OCI-M2 (cell line): ENCODE measurements at regions not wholly inside any gene's neighbourhood (a gene's known extent, or its start where the extent isn't known, plus 50 kb on each side); places are given as distances from the start of the nearest gene placed in this dataset.
"Not testable (repeated sequence)": the region's sequence is repeated elsewhere in the genome, so short reads cannot be mapped to it uniquely, and the experiment has no call there.

Experiments
- DNase-seq: peaks from one replicate; lab custom pipeline; 2025; ENCODE audit not compliant: unreplicated experiment; lab: John Stamatoyannopoulos, UW

DNA sequence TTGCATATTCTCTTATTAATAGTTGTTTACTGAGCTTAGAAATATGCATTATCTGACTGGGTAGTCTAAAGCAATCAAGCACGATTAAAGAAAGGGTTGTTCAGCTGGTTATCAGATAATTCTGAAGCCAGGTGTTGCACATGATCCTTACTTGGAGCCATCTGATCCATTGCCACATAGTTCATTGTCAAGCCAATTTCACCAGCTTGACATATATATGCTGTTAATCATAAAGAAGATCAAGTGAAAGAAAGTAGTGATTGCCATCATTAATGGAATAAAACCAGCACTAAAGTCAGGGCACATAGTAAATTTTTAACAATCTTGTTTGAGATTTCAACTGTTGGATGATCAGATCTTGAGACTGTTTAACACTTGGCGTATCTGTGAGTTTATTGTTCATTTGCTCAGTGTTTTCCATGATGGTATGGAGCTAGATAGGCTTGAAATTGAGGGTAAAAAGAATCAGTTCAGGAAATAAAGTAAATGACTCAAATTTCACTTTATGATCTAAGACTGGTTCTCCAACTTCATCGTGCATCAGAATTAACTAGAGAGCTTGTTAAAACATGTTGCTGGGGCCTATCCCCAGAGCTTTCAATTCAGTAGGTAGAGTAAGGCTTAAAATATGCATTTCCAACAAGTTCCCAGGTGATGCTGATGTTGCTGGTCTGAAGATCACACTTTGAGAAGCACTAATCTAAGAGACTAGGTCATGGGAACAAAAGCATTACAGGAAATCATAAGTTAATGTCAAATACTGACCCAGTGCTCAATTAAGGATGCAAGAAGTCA, 539.6 kb downstream of the SATB2 start:
- DNase-seq: no peak

DNA sequence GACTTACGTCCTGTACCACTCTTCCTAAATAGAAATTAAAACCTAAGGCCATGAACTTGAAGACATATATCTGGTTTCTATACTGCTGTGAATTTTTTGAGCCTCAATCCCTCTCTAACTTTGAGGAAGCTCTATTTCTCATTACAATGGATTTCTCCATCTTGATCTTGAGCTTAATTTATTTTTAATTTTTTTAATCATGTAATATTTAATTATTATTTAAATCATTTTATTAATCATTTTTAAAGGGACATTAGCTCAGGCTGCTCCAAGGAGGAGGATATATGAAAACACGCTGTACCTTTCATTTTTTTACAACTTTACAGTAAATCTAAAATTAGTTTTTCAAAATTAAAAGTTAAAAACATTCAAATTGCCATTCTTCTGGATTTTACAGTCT, 540.5 kb downstream of the SATB2 start:
- no peak for DNase-seq

DNA sequence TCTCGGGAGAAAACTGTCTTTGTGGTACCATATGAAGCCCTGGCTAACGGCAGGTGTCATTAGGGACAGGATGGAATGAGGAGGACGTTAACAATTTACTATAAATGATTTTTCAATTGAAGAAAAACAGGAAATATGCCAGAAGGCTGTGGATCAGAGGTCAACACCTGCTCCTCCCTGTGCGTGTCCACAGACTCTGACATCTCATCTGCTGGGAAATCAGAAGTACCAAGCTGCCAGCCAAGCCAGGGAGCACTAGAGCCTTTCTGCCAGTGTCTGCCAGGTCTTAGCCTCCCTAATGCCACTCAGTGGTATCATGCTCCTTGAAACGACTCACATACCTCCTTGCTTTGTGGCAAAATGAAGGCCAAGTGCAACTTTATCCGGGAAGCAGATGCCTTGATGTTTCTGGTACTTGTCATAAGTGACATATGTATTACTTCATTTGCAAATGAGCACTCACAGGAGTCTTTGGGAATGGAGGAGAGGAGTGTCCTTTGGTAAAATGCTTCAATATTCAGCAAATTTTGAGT, 541.1 kb downstream of the SATB2 start:
- DNase-seq: no peak

DNA sequence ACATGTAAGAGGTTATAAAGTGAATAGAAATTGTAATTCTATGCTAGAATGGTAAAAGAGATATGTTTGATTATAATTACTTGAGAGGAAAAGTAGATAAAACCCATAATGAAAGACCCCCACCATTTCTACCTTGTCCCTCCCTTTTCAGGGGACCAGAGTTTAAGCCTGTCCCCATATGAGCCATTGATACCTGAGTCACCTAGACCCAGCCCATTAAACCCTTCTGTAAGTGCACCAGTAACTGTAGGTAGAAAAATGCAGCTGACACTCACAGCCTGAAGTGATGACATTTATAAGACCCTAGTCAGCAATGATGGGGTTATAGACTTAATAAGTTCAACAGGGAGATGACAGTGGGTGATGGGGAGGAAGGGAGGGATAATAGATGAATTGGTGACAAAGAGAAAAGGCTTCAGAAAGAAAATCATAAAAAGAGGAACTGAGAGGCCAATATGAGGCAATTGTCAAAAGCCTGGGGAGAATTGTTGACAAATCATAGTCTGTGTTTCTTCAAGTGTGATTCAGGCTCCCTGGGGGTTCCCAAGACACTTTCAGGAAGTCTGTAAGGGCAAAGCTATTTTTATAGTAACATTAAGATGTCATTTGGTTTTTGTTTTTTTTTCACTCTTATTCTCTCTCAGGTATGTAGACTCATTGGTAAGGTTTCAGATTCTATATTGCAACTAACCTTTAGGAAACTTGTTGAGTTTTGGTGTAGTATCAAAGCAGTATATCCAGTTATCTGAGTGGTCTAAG, 544.2 kb downstream of the SATB2 start:
- no peak for DNase-seq

- DNase-seq: no peak
These were observed 548.0 kb downstream of the SATB2 start for GRCh38 chr2:198909525-198910267.

GRCh38 chr2:198905881-198906612, 551.7 kb downstream of the SATB2 start:
- DNase-seq: no peak

- DNase-seq: no peak
These were observed 555.8 kb downstream of the SATB2 start for GRCh38 chr2:198901894-198902293.

- DNase-seq: no peak
These were observed 557.6 kb downstream of the SATB2 start for GRCh38 chr2:198900141-198900540.

GRCh38 chr2:198890490-198890889, 567.2 kb downstream of the SATB2 start:
- DNase-seq: no peak

DNA sequence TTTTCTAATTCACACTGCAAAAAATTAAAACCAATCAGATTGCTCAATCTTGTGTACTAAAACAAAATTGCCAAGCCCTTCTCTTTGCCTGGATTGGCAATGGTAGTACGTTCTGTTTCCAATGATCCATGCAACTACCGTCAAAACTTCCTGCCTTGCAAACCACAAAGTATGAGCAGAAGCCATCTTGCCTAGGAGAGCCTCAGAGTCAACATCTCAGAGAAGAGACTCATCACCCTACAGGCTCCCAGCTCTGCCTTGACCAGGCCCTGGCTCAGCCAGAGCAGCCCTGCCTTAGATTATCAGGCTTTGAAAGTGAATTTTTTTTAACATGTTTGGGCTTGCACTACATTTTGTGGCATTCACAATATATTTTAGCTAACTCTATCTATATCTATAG, 574.1 kb downstream of the SATB2 start:
- no peak for DNase-seq

GRCh38 chr2:198880986-198881385, 576.8 kb downstream of the SATB2 start:
- DNase-seq: no peak

GRCh38 chr2:198880421-198880820, 577.3 kb downstream of the SATB2 start:
- no peak for DNase-seq

GRCh38 chr2:198874472-198874858, 583.3 kb downstream of the SATB2 start:
- DNase-seq: no peak

- no peak for DNase-seq
These were observed 584.0 kb downstream of the SATB2 start for GRCh38 chr2:198873503-198874471.

GRCh38 chr2:198863655-198864054, 594.1 kb downstream of the SATB2 start:
- no peak for DNase-seq

GRCh38 chr2:198861080-198861479, 596.7 kb downstream of the SATB2 start:
- DNase-seq: no peak

GRCh38 chr2:198857246-198857645, 600.5 kb downstream of the SATB2 start:
- DNase-seq: no peak

GRCh38 chr2:198855746-198856145, 602.0 kb downstream of the SATB2 start:
- DNase-seq: not testable (repeated sequence)

DNA sequence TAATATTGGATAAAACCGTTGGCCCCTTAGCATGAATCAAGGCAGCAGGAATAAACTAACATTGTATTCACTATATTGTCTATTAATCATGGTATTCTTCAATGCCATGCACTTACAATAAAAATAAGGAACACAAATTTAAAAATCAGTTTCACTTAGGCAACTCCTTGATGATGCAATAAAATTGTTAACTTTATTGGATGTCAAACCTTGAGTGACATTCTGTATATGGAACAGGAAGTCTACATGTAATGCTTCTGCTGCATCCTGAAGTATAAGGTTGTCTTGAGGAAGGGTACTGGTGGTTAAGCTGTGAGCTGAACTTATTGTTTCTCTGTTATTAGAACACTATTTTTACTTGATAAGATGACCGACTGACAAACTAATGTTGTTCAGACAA, 605.5 kb downstream of the SATB2 start:
- no peak for DNase-seq

DNA sequence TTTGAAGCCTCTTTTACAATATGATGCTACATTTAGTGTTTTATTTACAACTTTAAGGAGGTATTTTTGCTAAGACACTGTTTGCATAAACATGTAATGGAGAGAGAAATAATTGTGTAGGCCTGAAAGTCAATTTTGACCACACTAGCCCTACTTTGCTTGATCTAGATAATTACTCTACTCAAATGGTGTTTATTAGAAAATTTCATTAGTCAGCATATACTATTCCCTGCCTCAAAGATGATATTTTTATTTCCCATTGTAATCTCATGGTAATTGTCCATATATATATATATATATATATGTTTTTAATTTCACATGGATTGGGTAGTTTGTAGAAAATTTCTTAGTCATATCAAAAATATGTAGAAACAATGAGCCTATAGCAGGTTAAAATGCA, 632.2 kb downstream of the SATB2 start:
- no peak for DNase-seq
